ENCODE measurements at regions not wholly inside any gene's neighbourhood (a gene's known extent, or its start where the extent isn't known, plus 50 kb on each side); places are given as distances from the start of the nearest gene placed in this dataset.

GRCh38 chr4:111652236-111652635 is 493.0 kb upstream of the FAM241A start:
- no peak overlapping the region for H3K27ac ChIP-seq
- H3K36me3 ChIP-seq (replicated peaks), result no peaks in the 10 kb centered on the region
- H3K27me3 ChIP-seq (replicated peaks), result no peaks in the 10 kb centered on the region
- in situ Hi-C loops (cut with HindIII; ENCODE audit: low pct_ligation_motif_present, low sequenced_read_pairs), result no loop called here
- H3K4me3 ChIP-seq (ENCODE audit: low read depth, low read length), result no peak overlapping the region
- no peak for DNase-seq
- TF ChIP-seq CTCF (IDR thresholded peaks at IDR 0.05; ENCODE audit: low read depth, low read length, missing control alignments), result no peak

DNA sequence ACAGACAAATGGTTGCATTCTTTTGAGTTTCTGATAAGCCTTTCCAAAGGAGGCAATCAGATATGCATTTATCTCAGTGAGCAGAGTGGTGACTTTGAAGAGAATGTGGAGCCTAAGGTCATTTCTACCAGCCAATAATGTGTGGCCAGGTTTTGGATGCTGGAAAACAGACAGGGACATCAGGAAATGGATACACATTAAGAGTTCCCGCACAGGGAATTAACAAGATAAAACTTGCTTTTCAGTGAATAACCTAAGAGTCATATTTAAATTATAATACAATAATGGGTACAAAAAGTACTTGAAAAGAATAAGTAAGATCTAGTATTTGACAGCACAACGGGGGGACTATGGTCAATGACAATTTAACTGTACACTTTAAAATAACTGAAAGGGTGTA is 492.3 kb upstream of the FAM241A start:
- in situ Hi-C loops (cut with HindIII; ENCODE audit: low pct_ligation_motif_present, low sequenced_read_pairs), result no loop called here
- no peak for DNase-seq
- TF ChIP-seq CTCF (IDR thresholded peaks at IDR 0.05; ENCODE audit: low read depth, low read length, missing control alignments), result no peak
- H3K27me3 ChIP-seq (replicated peaks), result no peaks in the 10 kb centered on the region
- H3K36me3 ChIP-seq (replicated peaks), result no peaks in the 10 kb centered on the region
- no peak overlapping the region for H3K27ac ChIP-seq
- no peak overlapping the region for H3K4me3 ChIP-seq (ENCODE audit: low read depth, low read length)

- Histone ChIP-seq H3K36me3 (replicated peaks) (no peaks in the 10 kb centered on the region), H3K27ac (no peak overlapping the region), H3K4me3 (ENCODE audit: low read depth, low read length) (no peak overlapping the region), H3K27me3 (replicated peaks) (no peaks in the 10 kb centered on the region)
- DNase-seq, result no peak
- in situ Hi-C loops (cut with HindIII; ENCODE audit: low pct_ligation_motif_present, low sequenced_read_pairs), result no loop called here
- TF ChIP-seq CTCF (IDR thresholded peaks at IDR 0.05; ENCODE audit: low read depth, low read length, missing control alignments), result no peak
Measured at GRCh38 chr4:111662496-111662895, 482.8 kb upstream of the FAM241A start.

GRCh38 chr4:111664308-111664945 is 480.8 kb upstream of the FAM241A start:
- Histone ChIP-seq H3K36me3 (replicated peaks) (no peaks in the 10 kb centered on the region), H3K27ac (no peak overlapping the region), H3K27me3 (replicated peaks) (no peaks in the 10 kb centered on the region), H3K4me3 (ENCODE audit: low read depth, low read length) (no peak overlapping the region)
- DNase-seq, result no peak
- in situ Hi-C loops (cut with HindIII; ENCODE audit: low pct_ligation_motif_present, low sequenced_read_pairs), result no loop called here
- no peak for TF ChIP-seq CTCF (IDR thresholded peaks at IDR 0.05; ENCODE audit: low read depth, low read length, missing control alignments)

DNA sequence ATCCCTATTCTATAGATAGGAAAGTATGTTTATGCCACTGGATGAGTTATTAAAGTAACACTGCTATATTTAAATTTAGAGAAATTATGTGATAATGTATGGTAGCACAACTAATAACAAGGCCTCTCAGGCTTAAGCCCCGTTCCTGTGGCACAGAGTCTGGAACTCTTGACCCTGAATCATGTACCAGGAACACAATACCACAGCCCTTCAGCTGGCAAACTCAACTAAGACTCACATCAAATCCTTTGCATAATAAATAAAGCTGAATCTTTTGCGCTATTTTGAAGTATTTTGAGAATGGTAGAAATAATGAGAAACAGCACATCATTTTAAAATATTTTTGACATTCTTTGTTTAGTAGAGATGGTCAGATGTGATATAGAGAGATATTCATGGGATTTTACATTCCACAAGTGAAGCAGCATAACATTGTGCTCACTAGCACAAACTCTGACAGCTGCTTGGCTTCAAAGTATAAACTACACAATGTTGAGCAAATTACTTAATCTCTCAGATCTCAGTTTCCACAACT is 478.4 kb upstream of the FAM241A start:
- Histone ChIP-seq H3K36me3 (replicated peaks) (no peaks in the 10 kb centered on the region), H3K4me3 (ENCODE audit: low read depth, low read length) (no peak overlapping the region), H3K27ac (no peak overlapping the region), H3K27me3 (replicated peaks) (no peaks in the 10 kb centered on the region)
- no peak for DNase-seq
- in situ Hi-C loops (cut with HindIII; ENCODE audit: low pct_ligation_motif_present, low sequenced_read_pairs), result no loop called here
- no peak for TF ChIP-seq CTCF (IDR thresholded peaks at IDR 0.05; ENCODE audit: low read depth, low read length, missing control alignments)

DNA sequence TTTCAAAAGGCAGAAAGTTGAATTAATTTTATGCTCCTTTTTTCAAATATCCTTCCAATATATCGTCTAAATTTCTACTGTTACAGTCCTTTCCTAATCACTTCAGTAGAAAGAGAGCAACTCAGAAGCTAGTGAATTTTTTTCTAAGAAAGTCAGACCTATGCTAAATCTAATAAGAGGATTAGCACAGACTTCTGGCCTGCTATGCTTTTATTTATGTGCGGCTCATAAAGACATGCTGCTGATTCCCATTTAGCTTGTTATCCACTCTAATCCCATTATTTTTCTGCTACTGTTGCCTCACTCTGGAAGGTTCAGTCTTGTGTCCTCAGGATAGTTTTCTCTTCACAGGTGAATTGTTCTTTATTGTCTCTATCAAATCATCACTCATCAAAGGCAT is 473.5 kb upstream of the FAM241A start:
- Histone ChIP-seq H3K36me3 (replicated peaks) (no peaks in the 10 kb centered on the region), H3K27me3 (replicated peaks) (no peaks in the 10 kb centered on the region), H3K27ac (no peak overlapping the region), H3K4me3 (ENCODE audit: low read depth, low read length) (no peak overlapping the region)
- no peak for DNase-seq
- no peak for TF ChIP-seq CTCF (IDR thresholded peaks at IDR 0.05; ENCODE audit: low read depth, low read length, missing control alignments)
- in situ Hi-C loops (cut with HindIII; ENCODE audit: low pct_ligation_motif_present, low sequenced_read_pairs), result no loop called here

All from brain microvascular endothelial cell (primary cell).